OCI-LY3 (cell line): ENCODE measurements at regions not wholly inside any gene's neighbourhood (a gene's known extent, or its start where the extent isn't known, plus 50 kb on each side); places are given as distances from the start of the nearest gene placed in this dataset.

ENCODE experiments used
- EZH2phosphoT487 ChIP-seq: fragments of 200-600 bp; shearing (Covaris generic); IDR thresholded peaks from 2 replicates; pipeline ENCODE4 v1.6.1; 2018; ENCODE audit warnings: antibody characterized with exemption, mixed run types, low read depth
- TF ChIP-seq, protein P1 (sequence below): fragments of 200-600, 300-600 bp; sonication (generic); IDR thresholded peaks from 2 replicates; pipeline ENCODE4 v1.5.1; 2014; ENCODE audit warnings: antibody characterized with exemption, low read length, low read depth

DNA sequence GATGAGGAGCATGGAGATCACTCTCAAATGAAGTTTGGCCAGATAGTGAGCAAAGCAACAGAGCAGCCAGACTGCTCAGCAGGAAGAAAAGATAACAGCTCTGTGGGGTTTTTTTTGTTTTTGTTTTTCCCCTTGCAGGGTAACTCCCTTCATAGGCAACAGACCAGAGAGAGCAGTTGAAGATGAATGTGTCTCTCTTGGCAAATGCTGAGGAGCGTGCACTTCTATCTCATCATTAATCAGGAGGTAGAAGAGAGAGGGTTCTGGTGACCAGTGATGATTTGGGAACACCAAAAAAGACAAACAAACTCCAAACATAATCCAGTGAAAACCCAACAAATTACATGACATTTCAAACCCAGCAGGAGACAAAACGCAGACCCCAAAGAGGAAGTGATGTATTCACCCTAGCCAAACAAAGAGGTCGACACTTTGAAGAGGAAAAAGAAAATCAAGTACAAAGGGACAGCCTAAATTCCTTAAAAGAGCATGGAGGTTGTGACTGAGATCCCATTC, 66.2 kb upstream of the RREB1 start:
- no peak for TF ChIP-seq EZH2phosphoT487
- TF ChIP-seq, protein P1, sequence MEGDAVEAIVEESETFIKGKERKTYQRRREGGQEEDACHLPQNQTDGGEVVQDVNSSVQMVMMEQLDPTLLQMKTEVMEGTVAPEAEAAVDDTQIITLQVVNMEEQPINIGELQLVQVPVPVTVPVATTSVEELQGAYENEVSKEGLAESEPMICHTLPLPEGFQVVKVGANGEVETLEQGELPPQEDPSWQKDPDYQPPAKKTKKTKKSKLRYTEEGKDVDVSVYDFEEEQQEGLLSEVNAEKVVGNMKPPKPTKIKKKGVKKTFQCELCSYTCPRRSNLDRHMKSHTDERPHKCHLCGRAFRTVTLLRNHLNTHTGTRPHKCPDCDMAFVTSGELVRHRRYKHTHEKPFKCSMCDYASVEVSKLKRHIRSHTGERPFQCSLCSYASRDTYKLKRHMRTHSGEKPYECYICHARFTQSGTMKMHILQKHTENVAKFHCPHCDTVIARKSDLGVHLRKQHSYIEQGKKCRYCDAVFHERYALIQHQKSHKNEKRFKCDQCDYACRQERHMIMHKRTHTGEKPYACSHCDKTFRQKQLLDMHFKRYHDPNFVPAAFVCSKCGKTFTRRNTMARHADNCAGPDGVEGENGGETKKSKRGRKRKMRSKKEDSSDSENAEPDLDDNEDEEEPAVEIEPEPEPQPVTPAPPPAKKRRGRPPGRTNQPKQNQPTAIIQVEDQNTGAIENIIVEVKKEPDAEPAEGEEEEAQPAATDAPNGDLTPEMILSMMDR: no peak
